Mesenchymal stem cell (in vitro differentiated cells and primary cell): ENCODE measurements at regions not wholly inside any gene's neighbourhood (a gene's known extent, or its start where the extent isn't known, plus 50 kb on each side); places are given as distances from the start of the nearest gene placed in this dataset.

Source experiments
- DNase-seq: peaks from one replicate; pipeline ENCODE4 v3.0.0-alpha.2; 2013
- H2AFZ ChIP-seq: one replicate; pipeline ENCODE4 v1.6.1; 2013; ENCODE audit warnings: low read depth, mild to moderate bottlenecking, control low read depth, inconsistent platforms, low read length, moderate library complexity
- H2AK5ac ChIP-seq: 2 replicates; pipeline ENCODE4 v1.6.1; 2013; ENCODE audit warnings: low read length, moderate library complexity, mild to moderate bottlenecking, inconsistent platforms; ENCODE audit not compliant: severe bottlenecking
- H2BK120ac ChIP-seq: one replicate; pipeline ENCODE4 v1.6.1; 2013; ENCODE audit warnings: low read depth, mild to moderate bottlenecking, inconsistent platforms, low read length, moderate library complexity
- H2BK12ac ChIP-seq, 2 experiments: one replicate each; pipeline ENCODE4 v1.6.1; 2013; ENCODE audit warnings: inconsistent platforms in 2 of 2, low read length in 2 of 2, mild to moderate bottlenecking in 2 of 2, moderate library complexity in 2 of 2, control low read depth in 1 of 2
- H2BK15ac ChIP-seq: one replicate; pipeline ENCODE4 v1.6.1; 2013; ENCODE audit warnings: mild to moderate bottlenecking, low read depth, inconsistent platforms; ENCODE audit not compliant: poor library complexity, severe bottlenecking
- H2BK5ac ChIP-seq: 2 replicates; pipeline ENCODE4 v1.6.1; 2013; ENCODE audit warnings: low read depth, mild to moderate bottlenecking, low read length, control low read depth, inconsistent platforms; ENCODE audit not compliant: poor library complexity, severe bottlenecking
- H3K14ac ChIP-seq, 2 experiments: one replicate each; pipeline ENCODE4 v1.6.1; 2013; ENCODE audit warnings: inconsistent platforms in 2 of 2, low read length in 2 of 2, control low read depth in 1 of 2, mild to moderate bottlenecking in 1 of 2, moderate library complexity in 1 of 2
- H3K18ac ChIP-seq, 2 experiments: one replicate each; pipeline ENCODE4 v1.6.1; 2013; ENCODE audit warnings: inconsistent platforms in 2 of 2, low read length in 2 of 2, control low read depth in 1 of 2, low read depth in 1 of 2, mild to moderate bottlenecking in 1 of 2
- H3K23ac ChIP-seq, 2 experiments: one replicate each; pipeline ENCODE4 v1.6.1; 2013; ENCODE audit warnings: inconsistent platforms in 2 of 2, low read length in 2 of 2, mild to moderate bottlenecking in 2 of 2, moderate library complexity in 2 of 2, control low read depth in 1 of 2
- H3K27ac ChIP-seq: 2 replicates; pipeline ENCODE4 v1.5.1; 2013; ENCODE audit warnings: mild to moderate bottlenecking, moderate library complexity, low read length, control low read depth, inconsistent platforms; ENCODE audit not compliant: poor library complexity, severe bottlenecking
- H3K27me3 ChIP-seq, 2 experiments: 2 replicates each; pipeline versions ENCODE4 v1.6.1 to v1.7.0; 2013; ENCODE audit warnings: low read length in 2 of 2, mild to moderate bottlenecking in 2 of 2, moderate library complexity in 2 of 2, control low read depth in 1 of 2, inconsistent platforms in 1 of 2; ENCODE audit not compliant: control insufficient read depth in 1 of 2, insufficient read depth in 1 of 2
- H3K36me3 ChIP-seq, 2 experiments: 2 replicates each; pipeline versions ENCODE4 v1.6.1 to v1.7.0; 2013; ENCODE audit warnings: low read length in 2 of 2, control low read depth in 1 of 2, inconsistent platforms in 1 of 2, low read depth in 1 of 2, mild to moderate bottlenecking in 1 of 2; ENCODE audit not compliant: insufficient read depth in 2 of 2, control insufficient read depth in 1 of 2
- H3K4ac ChIP-seq, 2 experiments: one replicate each; pipeline ENCODE4 v1.6.1; 2013; ENCODE audit warnings: inconsistent platforms in 2 of 2, low read length in 2 of 2, mild to moderate bottlenecking in 2 of 2, moderate library complexity in 2 of 2, control low read depth in 1 of 2, low read depth in 1 of 2
- H3K4me1 ChIP-seq: 2 replicates; pipeline ENCODE4 v1.6.1; 2013; ENCODE audit warnings: low read depth, low read length, control low read depth; ENCODE audit not compliant: control insufficient read depth, insufficient read depth
- H3K4me2 ChIP-seq: 2 replicates; pipeline ENCODE4 v1.6.1; 2013; ENCODE audit warnings: low read length, mild to moderate bottlenecking, inconsistent platforms; ENCODE audit not compliant: poor library complexity, severe bottlenecking
- H3K4me3 ChIP-seq, 2 experiments: 2 replicates each; pipeline versions ENCODE4 v1.5.1 to v1.7.0; 2013; ENCODE audit warnings: low read length in 2 of 2, mild to moderate bottlenecking in 2 of 2, control low read depth in 1 of 2, low read depth in 1 of 2; ENCODE audit not compliant: insufficient read depth in 1 of 2
- H3K79me1 ChIP-seq: replicated peaks from 2 replicates; pipeline ENCODE4 v1.6.1; 2013; ENCODE audit warnings: mild to moderate bottlenecking, control low read depth, low read length, inconsistent platforms; ENCODE audit not compliant: poor library complexity, severe bottlenecking
- H3K9ac ChIP-seq: 2 replicates; pipeline ENCODE4 v1.7.0; 2013; ENCODE audit warnings: mild to moderate bottlenecking, low read length, moderate library complexity
- H3K9me3 ChIP-seq: 2 replicates; pipeline ENCODE4 v1.7.0; 2013; ENCODE audit warnings: mild to moderate bottlenecking, low read length; ENCODE audit not compliant: control insufficient read depth
- H4K8ac ChIP-seq: one replicate; pipeline ENCODE4 v1.6.1; 2013; ENCODE audit warnings: inconsistent platforms, mild to moderate bottlenecking, low read length, moderate library complexity
- H4K91ac ChIP-seq: one replicate; pipeline ENCODE4 v1.6.1; 2013; ENCODE audit warnings: mild to moderate bottlenecking, low read length, inconsistent platforms
- WGBS: methylation state at CpG from one replicate; pipeline ENCODE4 v1.1.7; 2013; ENCODE audit warnings: mixed read lengths; 5-methylcytosine and 5-hydroxymethylcytosine counted together

GRCh38 chr16:6258056-6258455 lies 1074.6 kb upstream of the RBFOX1 start:
- no peak overlapping the region for H2AK5ac ChIP-seq
- H3K23ac ChIP-seq, result no peak overlapping the region
- no peak overlapping the region for H2BK12ac ChIP-seq
- H3K4ac ChIP-seq, result no peak overlapping the region
- no peak overlapping the region for H4K8ac ChIP-seq
- H3K4me3 ChIP-seq, result no peak overlapping the region
- no peak overlapping the region for H3K4me2 ChIP-seq
- H2AFZ ChIP-seq, result no peak overlapping the region
- 72% methylated on average over 3 of the region's 3 CpGs for WGBS
- H2BK120ac ChIP-seq, result no peak overlapping the region
- no peak overlapping the region for H3K27ac ChIP-seq
- DNase-seq, result no peak
- H2BK15ac ChIP-seq, result no peak overlapping the region
- H3K9ac ChIP-seq, result no peak overlapping the region
- no peak overlapping the region for H2BK5ac ChIP-seq
- no peak overlapping the region for H4K91ac ChIP-seq
- H3K18ac ChIP-seq, result no peak overlapping the region
- H3K9me3 ChIP-seq, result peaks cover 21% of the 10 kb centered on the region
- H3K4me1 ChIP-seq, result no peaks in the 10 kb centered on the region
- no peaks in the 10 kb centered on the region for H3K36me3 ChIP-seq
- no peaks in the 10 kb centered on the region for H3K27me3 ChIP-seq
- no peaks in the 10 kb centered on the region for H3K79me1 ChIP-seq
- H3K14ac ChIP-seq, result no peak overlapping the region

GRCh38 chr16:6252541-6252940 lies 1080.1 kb upstream of the RBFOX1 start:
- Histone ChIP-seq H2AK5ac (no peak overlapping the region), H4K91ac (no peak overlapping the region), H3K14ac (no peak overlapping the region), H2BK120ac (no peak overlapping the region), H3K9me3 (peaks cover 7% of the 10 kb centered on the region), H3K4me3 (no peak overlapping the region), H3K27ac (no peak overlapping the region), H3K4me1 (no peaks in the 10 kb centered on the region), H2AFZ (no peak overlapping the region), H4K8ac (no peak overlapping the region), H3K36me3 (no peaks in the 10 kb centered on the region), H3K27me3 (no peaks in the 10 kb centered on the region), H3K79me1 (no peaks in the 10 kb centered on the region), H2BK15ac (no peak overlapping the region), H3K9ac (no peak overlapping the region), H3K4ac (no peak overlapping the region), H3K4me2 (no peak overlapping the region), H3K18ac (no peak overlapping the region), H2BK5ac (no peak overlapping the region), H3K23ac (no peak overlapping the region), H2BK12ac (no peak overlapping the region)
- DNase-seq, result no peak
- 60% methylated on average over 4 of the region's 4 CpGs for WGBS

GRCh38 chr16:6250511-6250910 lies 1082.1 kb upstream of the RBFOX1 start:
- Histone ChIP-seq H3K18ac (no peak overlapping the region), H3K9ac (no peak overlapping the region), H3K27me3 (no peaks in the 10 kb centered on the region), H3K4me3 (no peak overlapping the region), H3K27ac (no peak overlapping the region), H2BK15ac (no peak overlapping the region), H3K23ac (no peak overlapping the region), H2AFZ (no peak overlapping the region), H2BK5ac (no peak overlapping the region), H3K9me3 (peaks cover 6% of the 10 kb centered on the region), H2AK5ac (no peak overlapping the region), H2BK120ac (no peak overlapping the region), H3K79me1 (no peaks in the 10 kb centered on the region), H3K4me2 (no peak overlapping the region), H2BK12ac (no peak overlapping the region), H3K14ac (no peak overlapping the region), H3K36me3 (no peaks in the 10 kb centered on the region), H4K8ac (no peak overlapping the region), H4K91ac (no peak overlapping the region), H3K4ac (no peak overlapping the region), H3K4me1 (no peaks in the 10 kb centered on the region)
- DNase-seq, result no peak
- 28% methylated on average over 3 of the region's 3 CpGs for WGBS

- Histone ChIP-seq H3K9ac (no peak overlapping the region), H3K79me1 (no peaks in the 10 kb centered on the region), H3K9me3 (peaks cover 3% of the 10 kb centered on the region), H3K4me3 (no peak overlapping the region), H2BK12ac (no peak overlapping the region), H2BK15ac (no peak overlapping the region), H3K18ac (no peak overlapping the region), H4K8ac (no peak overlapping the region), H2AK5ac (no peak overlapping the region), H4K91ac (no peak overlapping the region), H2BK5ac (no peak overlapping the region), H3K14ac (no peak overlapping the region), H3K27me3 (no peaks in the 10 kb centered on the region), H2BK120ac (no peak overlapping the region), H3K4me1 (no peaks in the 10 kb centered on the region), H3K27ac (no peak overlapping the region), H3K4ac (no peak overlapping the region), H2AFZ (no peak overlapping the region), H3K4me2 (no peak overlapping the region), H3K23ac (no peak overlapping the region), H3K36me3 (no peaks in the 10 kb centered on the region)
- WGBS, result 0% methylated on average over 2 of the region's 4 CpGs
- DNase-seq, result no peak
These were observed 1082.8 kb upstream of the RBFOX1 start for GRCh38 chr16:6249863-6250262.
